ENCODE measurements at regions not wholly inside any gene's neighbourhood (a gene's known extent, or its start where the extent isn't known, plus 50 kb on each side); places are given as distances from the start of the nearest gene placed in this dataset.

DNA sequence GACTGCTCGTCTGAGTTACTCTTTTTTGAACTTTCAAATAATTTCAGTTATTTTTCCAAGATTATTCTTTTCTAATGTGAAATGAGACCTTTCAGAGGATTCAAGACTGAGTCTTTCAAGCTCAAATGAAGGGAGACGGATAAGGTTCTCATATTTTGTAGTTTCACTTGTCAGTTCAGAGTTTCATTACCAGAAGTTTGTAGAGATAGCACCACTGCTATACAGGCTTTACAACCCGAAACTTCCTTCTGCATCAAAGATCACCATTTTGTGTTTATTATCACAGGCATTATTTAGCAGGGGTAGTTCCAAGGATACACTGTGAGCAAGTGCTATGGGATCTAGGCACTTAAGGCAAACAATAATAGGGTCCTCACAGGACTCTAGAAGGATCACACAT lies 74.7 kb upstream of the EPHA7 start:
- Histone ChIP-seq H3K79me2 (ENCODE audit: control insufficient read depth, insufficient read depth, low read length) (no peaks in the 10 kb centered on the region), H3K27ac (ENCODE audit: control insufficient read depth, insufficient read depth, low read length) (no peak overlapping the region), H3K36me3 (ENCODE audit: control insufficient read depth in 2 of 2, extremely low read depth in 1 of 2, insufficient read depth in 2 of 2, low read length in 2 of 2) (no peaks in the 10 kb centered on the region), H3K27me3 (ENCODE audit: control insufficient read depth, extremely low read depth, insufficient read depth, low read length) (no peaks in the 10 kb centered on the region), H3K4me3 (ENCODE audit: control insufficient read depth in 2 of 3, extremely low read depth in 1 of 3, insufficient read depth in 2 of 3, low read depth in 1 of 3, low read length in 3 of 3) (no peak overlapping the region), H3K9me3 (ENCODE audit: control insufficient read depth, low read depth, low read length) (no peaks in the 10 kb centered on the region), H3K9ac (ENCODE audit: control insufficient read depth, extremely low read depth, insufficient read depth, low read length) (no peak overlapping the region), H3K4me2 (ENCODE audit: control insufficient read depth, extremely low read depth, insufficient read depth, low read depth, low read length) (no peak overlapping the region), H3K4me1 (ENCODE audit: control insufficient read depth, extremely low read depth, insufficient read depth, low read length) (no peaks in the 10 kb centered on the region), H4K20me1 (ENCODE audit: control insufficient read depth, extremely low read depth, insufficient read depth, low read length) (no peaks in the 10 kb centered on the region), H3K9me1 (ENCODE audit: control insufficient read depth, extremely low read depth, insufficient read depth, low read length) (no peaks in the 10 kb centered on the region), H2AFZ (ENCODE audit: control insufficient read depth, low read length) (no peak overlapping the region)
- DNase-seq (ENCODE audit: low read depth, low spot score) = no peak
- FAIRE-seq = no peak
- dilution Hi-C loops (cut with MboI; ENCODE audit: extremely low pct_ligation_motif_present, low sequenced_read_pairs) = no loop called here
- TF ChIP-seq EZH2 (IDR thresholded peaks at IDR 0.05; ENCODE audit: low read length) = no peak
- TF ChIP-seq, protein P1, sequence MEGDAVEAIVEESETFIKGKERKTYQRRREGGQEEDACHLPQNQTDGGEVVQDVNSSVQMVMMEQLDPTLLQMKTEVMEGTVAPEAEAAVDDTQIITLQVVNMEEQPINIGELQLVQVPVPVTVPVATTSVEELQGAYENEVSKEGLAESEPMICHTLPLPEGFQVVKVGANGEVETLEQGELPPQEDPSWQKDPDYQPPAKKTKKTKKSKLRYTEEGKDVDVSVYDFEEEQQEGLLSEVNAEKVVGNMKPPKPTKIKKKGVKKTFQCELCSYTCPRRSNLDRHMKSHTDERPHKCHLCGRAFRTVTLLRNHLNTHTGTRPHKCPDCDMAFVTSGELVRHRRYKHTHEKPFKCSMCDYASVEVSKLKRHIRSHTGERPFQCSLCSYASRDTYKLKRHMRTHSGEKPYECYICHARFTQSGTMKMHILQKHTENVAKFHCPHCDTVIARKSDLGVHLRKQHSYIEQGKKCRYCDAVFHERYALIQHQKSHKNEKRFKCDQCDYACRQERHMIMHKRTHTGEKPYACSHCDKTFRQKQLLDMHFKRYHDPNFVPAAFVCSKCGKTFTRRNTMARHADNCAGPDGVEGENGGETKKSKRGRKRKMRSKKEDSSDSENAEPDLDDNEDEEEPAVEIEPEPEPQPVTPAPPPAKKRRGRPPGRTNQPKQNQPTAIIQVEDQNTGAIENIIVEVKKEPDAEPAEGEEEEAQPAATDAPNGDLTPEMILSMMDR (optimal IDR thresholded peaks at IDR 0.05 in 1 of 3, IDR thresholded peaks at IDR 0.05 in 1 of 3, conservative IDR thresholded peaks at IDR 0.05 in 1 of 3; ENCODE audit: extremely low read depth in 1 of 3, insufficient read depth in 2 of 3, low read length in 3 of 3) = no peak

DNA sequence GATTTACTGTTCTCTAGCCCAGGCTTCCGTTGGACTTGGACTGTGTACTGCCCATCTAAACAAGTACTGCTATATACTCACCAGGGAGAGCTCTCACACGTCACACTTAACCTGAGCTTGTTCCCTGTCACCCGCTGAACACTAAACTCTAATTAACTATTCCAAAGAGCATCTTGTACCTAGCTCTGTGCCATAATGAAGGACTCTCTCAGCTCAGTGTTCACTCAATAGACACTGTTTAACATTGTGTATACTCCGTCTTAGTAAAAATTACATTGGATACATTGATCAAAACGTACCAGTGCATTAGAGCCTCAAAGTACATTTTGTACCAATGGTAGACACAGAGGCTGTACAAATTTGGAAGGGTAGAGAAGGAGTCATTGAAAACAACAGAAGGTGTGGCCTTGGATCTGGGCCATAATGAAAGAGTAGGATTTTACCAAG lies 55.4 kb upstream of the EPHA7 start:
- Histone ChIP-seq H3K27ac (ENCODE audit: control insufficient read depth, insufficient read depth, low read length) (no peak overlapping the region), H3K36me3 (ENCODE audit: control insufficient read depth in 2 of 2, extremely low read depth in 1 of 2, insufficient read depth in 2 of 2, low read length in 2 of 2) (no peaks in the 10 kb centered on the region), H3K27me3 (ENCODE audit: control insufficient read depth, extremely low read depth, insufficient read depth, low read length) (no peaks in the 10 kb centered on the region), H3K4me1 (ENCODE audit: control insufficient read depth, extremely low read depth, insufficient read depth, low read length) (no peaks in the 10 kb centered on the region), H3K9ac (ENCODE audit: control insufficient read depth, extremely low read depth, insufficient read depth, low read length) (no peak overlapping the region), H2AFZ (ENCODE audit: control insufficient read depth, low read length) (no peak overlapping the region), H3K9me3 (ENCODE audit: control insufficient read depth, low read depth, low read length) (no peaks in the 10 kb centered on the region), H3K79me2 (ENCODE audit: control insufficient read depth, insufficient read depth, low read length) (no peaks in the 10 kb centered on the region), H4K20me1 (ENCODE audit: control insufficient read depth, extremely low read depth, insufficient read depth, low read length) (no peaks in the 10 kb centered on the region), H3K4me3 (ENCODE audit: control insufficient read depth in 2 of 3, extremely low read depth in 1 of 3, insufficient read depth in 2 of 3, low read depth in 1 of 3, low read length in 3 of 3) (no peak overlapping the region), H3K9me1 (ENCODE audit: control insufficient read depth, extremely low read depth, insufficient read depth, low read length) (no peaks in the 10 kb centered on the region), H3K4me2 (ENCODE audit: control insufficient read depth, extremely low read depth, insufficient read depth, low read depth, low read length) (no peak overlapping the region)
- DNase-seq (ENCODE audit: low read depth, low spot score) (no peak), FAIRE-seq (no peak)
- TF ChIP-seq, protein P1 (optimal IDR thresholded peaks at IDR 0.05 in 1 of 3, IDR thresholded peaks at IDR 0.05 in 1 of 3, conservative IDR thresholded peaks at IDR 0.05 in 1 of 3; ENCODE audit: extremely low read depth in 1 of 3, insufficient read depth in 2 of 3, low read length in 3 of 3) = no peak
- no peak for TF ChIP-seq EZH2 (IDR thresholded peaks at IDR 0.05; ENCODE audit: low read length)
- dilution Hi-C loops (cut with MboI; ENCODE audit: extremely low pct_ligation_motif_present, low sequenced_read_pairs) = no loop called here
